ENCODE measurements at regions not wholly inside any gene's neighbourhood (a gene's known extent, or its start where the extent isn't known, plus 50 kb on each side); places are given as distances from the start of the nearest gene placed in this dataset.
A peak's percentile ranks its signal among the peaks of the same experiment; 100 is the strongest.

DNA sequence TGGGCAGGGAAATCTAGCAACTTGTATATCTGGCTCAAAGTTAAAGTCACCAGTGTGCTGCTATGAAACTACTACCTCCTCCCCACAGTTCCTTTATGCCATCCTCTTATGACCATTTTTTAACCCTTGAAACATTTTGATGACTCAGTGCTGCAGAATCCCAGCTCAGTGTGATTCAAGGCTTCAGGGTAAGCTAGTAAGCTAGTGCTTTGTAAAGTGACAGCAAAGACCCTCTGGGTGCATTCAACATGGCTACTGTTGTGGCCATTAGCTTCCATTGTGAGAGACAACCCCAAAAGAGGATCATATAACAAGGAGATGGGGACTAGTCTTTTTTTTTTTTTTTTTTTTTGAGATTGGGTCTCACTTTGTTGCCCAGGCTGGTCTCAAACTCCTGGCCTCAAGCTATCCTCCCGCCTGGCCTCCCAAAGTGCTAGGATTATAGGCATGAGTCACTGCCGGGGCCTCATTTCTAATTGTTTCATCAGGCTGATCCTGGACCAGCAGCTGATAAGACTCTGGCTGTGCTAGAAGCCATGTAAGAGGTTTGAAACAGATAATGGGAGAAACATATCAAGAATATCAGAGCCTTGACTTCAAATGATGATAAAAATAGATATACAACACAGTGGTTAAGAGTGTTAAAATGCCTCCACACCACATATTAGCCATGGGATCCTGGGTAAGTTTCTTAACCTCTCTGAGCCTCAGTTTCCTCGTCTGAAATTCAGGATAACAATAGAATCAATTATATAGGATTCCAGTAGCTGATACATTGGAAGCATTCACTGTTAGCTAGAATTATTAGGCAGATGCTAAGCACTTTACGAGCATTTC lies 65.7 kb upstream of the RTN4 start:
- Histone ChIP-seq H3K9me3 (ENCODE audit: control insufficient read depth, insufficient read depth, low read depth, low read length) (no peaks in the 10 kb centered on the region), H3K4me3 (ENCODE audit: low read depth, low read length) (no peak overlapping the region), H3K4me1 (ENCODE audit: control insufficient read depth, insufficient read depth, low read length) (peaks cover 14% of the 10 kb centered on the region), H3K36me3 (ENCODE audit: control insufficient read depth in 2 of 2, insufficient read depth in 1 of 2, low read length in 2 of 2) (no peaks in the 10 kb centered on the region), H3K27ac (ENCODE audit: extremely low read depth, low read depth, low read length) (no peak overlapping the region)
- TF ChIP-seq ZBTB21 (tag by site-specific recombination; IDR thresholded peaks at IDR 0.05) (no peak), SP7 (tag by site-specific recombination; IDR thresholded peaks at IDR 0.05) (peak; percentile 69), ZNF394 (tag by site-specific recombination; IDR thresholded peaks at IDR 0.05; ENCODE audit: borderline replicate concordance) (0 out of 2 replicates have a peak, but pooled peaks have one; percentile 17), HOXD13 (CRISPR knock-in tag; IDR thresholded peaks at IDR 0.05; ENCODE audit: borderline replicate concordance) (no peak), ZNF121 (tag by site-specific recombination; IDR thresholded peaks at IDR 0.05) (peak; percentile 39; the same call in 1 of the 2 replicates), ZBTB17 (tag by site-specific recombination; IDR thresholded peaks at IDR 0.05) (peak; percentile 78), ZNF366 (tag by site-specific recombination; conservative IDR thresholded peaks at IDR 0.05) (peak; percentile 41), ZNF112 (tag by site-specific recombination; IDR thresholded peaks at IDR 0.05) (no peak), YY2 (tag by site-specific recombination; IDR thresholded peaks at IDR 0.05) (0 out of 2 replicates have a peak, but pooled peaks have one; percentile 13), ZNF660 (tag by site-specific recombination; IDR thresholded peaks at IDR 0.05) (peak; percentile 69; the same call in 1 of the 2 replicates), ZNF335 (tag by site-specific recombination; conservative IDR thresholded peaks at IDR 0.05) (0 out of 2 replicates have a peak, but pooled peaks have one; percentile 33), GFI1B (tag by site-specific recombination; IDR thresholded peaks at IDR 0.05) (no peak), ZNF24 (tag by site-specific recombination; IDR thresholded peaks at IDR 0.05) (0 out of 2 replicates have a peak, but pooled peaks have one; percentile 34), ZNF560 (tag by site-specific recombination; IDR thresholded peaks at IDR 0.05; ENCODE audit: borderline replicate concordance) (no peak), BCL11A (tag by site-specific recombination; IDR thresholded peaks at IDR 0.05; ENCODE audit: low read depth) (no peak), GLIS2 (tag by site-specific recombination; IDR thresholded peaks at IDR 0.05) (0 out of 2 replicates have a peak, but pooled peaks have one; percentile 20)
- TF ChIP-seq, protein P1, sequence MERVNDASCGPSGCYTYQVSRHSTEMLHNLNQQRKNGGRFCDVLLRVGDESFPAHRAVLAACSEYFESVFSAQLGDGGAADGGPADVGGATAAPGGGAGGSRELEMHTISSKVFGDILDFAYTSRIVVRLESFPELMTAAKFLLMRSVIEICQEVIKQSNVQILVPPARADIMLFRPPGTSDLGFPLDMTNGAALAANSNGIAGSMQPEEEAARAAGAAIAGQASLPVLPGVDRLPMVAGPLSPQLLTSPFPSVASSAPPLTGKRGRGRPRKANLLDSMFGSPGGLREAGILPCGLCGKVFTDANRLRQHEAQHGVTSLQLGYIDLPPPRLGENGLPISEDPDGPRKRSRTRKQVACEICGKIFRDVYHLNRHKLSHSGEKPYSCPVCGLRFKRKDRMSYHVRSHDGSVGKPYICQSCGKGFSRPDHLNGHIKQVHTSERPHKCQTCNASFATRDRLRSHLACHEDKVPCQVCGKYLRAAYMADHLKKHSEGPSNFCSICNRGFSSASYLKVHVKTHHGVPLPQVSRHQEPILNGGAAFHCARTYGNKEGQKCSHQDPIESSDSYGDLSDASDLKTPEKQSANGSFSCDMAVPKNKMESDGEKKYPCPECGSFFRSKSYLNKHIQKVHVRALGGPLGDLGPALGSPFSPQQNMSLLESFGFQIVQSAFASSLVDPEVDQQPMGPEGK (tag by site-specific recombination; IDR thresholded peaks at IDR 0.05), result peak; percentile 26; the same call in 1 of the 2 replicates
- TF ChIP-seq, protein P2, sequence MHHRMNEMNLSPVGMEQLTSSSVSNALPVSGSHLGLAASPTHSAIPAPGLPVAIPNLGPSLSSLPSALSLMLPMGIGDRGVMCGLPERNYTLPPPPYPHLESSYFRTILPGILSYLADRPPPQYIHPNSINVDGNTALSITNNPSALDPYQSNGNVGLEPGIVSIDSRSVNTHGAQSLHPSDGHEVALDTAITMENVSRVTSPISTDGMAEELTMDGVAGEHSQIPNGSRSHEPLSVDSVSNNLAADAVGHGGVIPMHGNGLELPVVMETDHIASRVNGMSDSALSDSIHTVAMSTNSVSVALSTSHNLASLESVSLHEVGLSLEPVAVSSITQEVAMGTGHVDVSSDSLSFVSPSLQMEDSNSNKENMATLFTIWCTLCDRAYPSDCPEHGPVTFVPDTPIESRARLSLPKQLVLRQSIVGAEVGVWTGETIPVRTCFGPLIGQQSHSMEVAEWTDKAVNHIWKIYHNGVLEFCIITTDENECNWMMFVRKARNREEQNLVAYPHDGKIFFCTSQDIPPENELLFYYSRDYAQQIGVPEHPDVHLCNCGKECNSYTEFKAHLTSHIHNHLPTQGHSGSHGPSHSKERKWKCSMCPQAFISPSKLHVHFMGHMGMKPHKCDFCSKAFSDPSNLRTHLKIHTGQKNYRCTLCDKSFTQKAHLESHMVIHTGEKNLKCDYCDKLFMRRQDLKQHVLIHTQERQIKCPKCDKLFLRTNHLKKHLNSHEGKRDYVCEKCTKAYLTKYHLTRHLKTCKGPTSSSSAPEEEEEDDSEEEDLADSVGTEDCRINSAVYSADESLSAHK (tag by site-specific recombination; IDR thresholded peaks at IDR 0.05), result 0 out of 2 replicates have a peak, but pooled peaks have one; percentile 34
- TF ChIP-seq, protein P3, sequence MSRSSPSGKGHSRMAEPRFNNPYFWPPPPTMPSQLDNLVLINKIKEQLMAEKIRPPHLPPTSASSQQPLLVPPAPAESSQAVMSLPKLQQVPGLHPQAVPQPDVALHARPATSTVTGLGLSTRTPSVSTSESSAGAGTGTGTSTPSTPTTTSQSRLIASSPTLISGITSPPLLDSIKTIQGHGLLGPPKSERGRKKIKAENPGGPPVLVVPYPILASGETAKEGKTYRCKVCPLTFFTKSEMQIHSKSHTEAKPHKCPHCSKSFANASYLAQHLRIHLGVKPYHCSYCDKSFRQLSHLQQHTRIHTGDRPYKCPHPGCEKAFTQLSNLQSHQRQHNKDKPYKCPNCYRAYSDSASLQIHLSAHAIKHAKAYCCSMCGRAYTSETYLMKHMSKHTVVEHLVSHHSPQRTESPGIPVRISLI (tag by site-specific recombination; IDR thresholded peaks at IDR 0.05), result peak; percentile 83
- TF ChIP-seq, protein P4, sequence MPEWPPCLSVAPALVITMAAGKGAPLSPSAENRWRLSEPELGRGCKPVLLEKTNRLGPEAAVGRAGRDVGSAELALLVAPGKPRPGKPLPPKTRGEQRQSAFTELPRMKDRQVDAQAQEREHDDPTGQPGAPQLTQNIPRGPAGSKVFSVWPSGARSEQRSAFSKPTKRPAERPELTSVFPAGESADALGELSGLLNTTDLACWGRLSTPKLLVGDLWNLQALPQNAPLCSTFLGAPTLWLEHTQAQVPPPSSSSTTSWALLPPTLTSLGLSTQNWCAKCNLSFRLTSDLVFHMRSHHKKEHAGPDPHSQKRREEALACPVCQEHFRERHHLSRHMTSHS (tag by site-specific recombination; IDR thresholded peaks at IDR 0.05), result no peak
- TF ChIP-seq, protein P5, sequence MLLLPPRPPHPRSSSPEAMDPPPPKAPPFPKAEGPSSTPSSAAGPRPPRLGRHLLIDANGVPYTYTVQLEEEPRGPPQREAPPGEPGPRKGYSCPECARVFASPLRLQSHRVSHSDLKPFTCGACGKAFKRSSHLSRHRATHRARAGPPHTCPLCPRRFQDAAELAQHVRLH (tag by site-specific recombination; IDR thresholded peaks at IDR 0.05), result 0 out of 2 replicates have a peak, but pooled peaks have one; percentile 68
- TF ChIP-seq, protein P6, sequence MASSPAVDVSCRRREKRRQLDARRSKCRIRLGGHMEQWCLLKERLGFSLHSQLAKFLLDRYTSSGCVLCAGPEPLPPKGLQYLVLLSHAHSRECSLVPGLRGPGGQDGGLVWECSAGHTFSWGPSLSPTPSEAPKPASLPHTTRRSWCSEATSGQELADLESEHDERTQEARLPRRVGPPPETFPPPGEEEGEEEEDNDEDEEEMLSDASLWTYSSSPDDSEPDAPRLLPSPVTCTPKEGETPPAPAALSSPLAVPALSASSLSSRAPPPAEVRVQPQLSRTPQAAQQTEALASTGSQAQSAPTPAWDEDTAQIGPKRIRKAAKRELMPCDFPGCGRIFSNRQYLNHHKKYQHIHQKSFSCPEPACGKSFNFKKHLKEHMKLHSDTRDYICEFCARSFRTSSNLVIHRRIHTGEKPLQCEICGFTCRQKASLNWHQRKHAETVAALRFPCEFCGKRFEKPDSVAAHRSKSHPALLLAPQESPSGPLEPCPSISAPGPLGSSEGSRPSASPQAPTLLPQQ (tag by site-specific recombination; IDR thresholded peaks at IDR 0.05), result 0 out of 2 replicates have a peak, but pooled peaks have one; percentile 18
- POLR2A ChIA-PET, result interaction anchor here (0.5 to 2.1 kb wide), 4 partner anchors 65 to 579 kb away, joined by 3 to 9 read pairs (median 4); partner anchors contain the start of gene RTN4
- CTCF ChIA-PET, result interaction anchor here (0.6 to 2.1 kb wide), 4 partner anchors 10 to 395 kb away, joined by 3 to 9 read pairs (median 4); no protein-coding TSS in a partner anchor

Data from HEK293 (cell line).